Loucy (cell line): ENCODE measurements at regions not wholly inside any gene's neighbourhood (a gene's known extent, or its start where the extent isn't known, plus 50 kb on each side); places are given as distances from the start of the nearest gene placed in this dataset.

ENCODE experiments used
- EZH2phosphoT487 ChIP-seq: fragments of 200-600 bp; IDR thresholded peaks from 2 replicates; pipeline ENCODE4 v1.6.1; 2018; ENCODE audit warnings: antibody characterized with exemption, mild to moderate bottlenecking, moderate library complexity, borderline replicate concordance
- TF ChIP-seq, protein P1 (sequence below): fragments of 200-600 bp; sonication (generic); conservative IDR thresholded peaks from 2 replicates; pipeline ENCODE4 v1.5.1; 2014; ENCODE audit warnings: mild to moderate bottlenecking, antibody characterized with exemption, low read length

DNA sequence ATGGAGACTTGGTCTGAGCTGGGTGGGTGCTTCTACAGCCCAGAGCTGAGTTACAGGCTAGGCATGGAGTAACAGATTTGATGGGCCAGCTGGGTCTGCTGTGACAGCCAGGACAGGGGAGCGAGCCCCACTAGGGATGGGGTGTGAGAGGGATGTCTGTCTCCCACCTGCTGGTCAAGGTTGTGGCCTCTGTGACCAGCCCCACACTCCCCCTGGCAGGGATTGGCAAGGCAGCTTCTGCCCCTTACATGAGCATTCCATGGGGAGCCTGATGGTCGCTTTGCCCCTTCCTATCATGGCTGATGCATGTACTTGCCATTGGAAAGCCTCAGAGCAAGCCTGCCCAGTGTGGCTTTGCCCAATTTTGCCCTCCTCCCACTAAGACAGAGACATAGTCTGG, 162.0 kb upstream of the FIGN start:
- no peak for TF ChIP-seq EZH2phosphoT487
- TF ChIP-seq, protein P1, sequence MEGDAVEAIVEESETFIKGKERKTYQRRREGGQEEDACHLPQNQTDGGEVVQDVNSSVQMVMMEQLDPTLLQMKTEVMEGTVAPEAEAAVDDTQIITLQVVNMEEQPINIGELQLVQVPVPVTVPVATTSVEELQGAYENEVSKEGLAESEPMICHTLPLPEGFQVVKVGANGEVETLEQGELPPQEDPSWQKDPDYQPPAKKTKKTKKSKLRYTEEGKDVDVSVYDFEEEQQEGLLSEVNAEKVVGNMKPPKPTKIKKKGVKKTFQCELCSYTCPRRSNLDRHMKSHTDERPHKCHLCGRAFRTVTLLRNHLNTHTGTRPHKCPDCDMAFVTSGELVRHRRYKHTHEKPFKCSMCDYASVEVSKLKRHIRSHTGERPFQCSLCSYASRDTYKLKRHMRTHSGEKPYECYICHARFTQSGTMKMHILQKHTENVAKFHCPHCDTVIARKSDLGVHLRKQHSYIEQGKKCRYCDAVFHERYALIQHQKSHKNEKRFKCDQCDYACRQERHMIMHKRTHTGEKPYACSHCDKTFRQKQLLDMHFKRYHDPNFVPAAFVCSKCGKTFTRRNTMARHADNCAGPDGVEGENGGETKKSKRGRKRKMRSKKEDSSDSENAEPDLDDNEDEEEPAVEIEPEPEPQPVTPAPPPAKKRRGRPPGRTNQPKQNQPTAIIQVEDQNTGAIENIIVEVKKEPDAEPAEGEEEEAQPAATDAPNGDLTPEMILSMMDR = no peak
